HCT116 (cell line): ENCODE measurements at regions not wholly inside any gene's neighbourhood (a gene's known extent, or its start where the extent isn't known, plus 50 kb on each side); places are given as distances from the start of the nearest gene placed in this dataset.

ENCODE experiments used
- ATAC-seq: fragments of 200-7000 bp; cut with Tn5 transposase; 2 replicates; pipeline ENCODE4 v1.9.1; 2020; ENCODE audit warnings: mild to moderate bottlenecking, moderate library complexity
- BruUV-seq: library from RNA; stranded (reverse); fragments of 400-500 nt; replicated peaks from 2 replicates; lab custom pipeline; 2021; lab: Mats Ljungman, UMichigan
- CTCF ChIA-PET: fragments of 300-600 bp; sonication (Branson Sonifier 250); formaldehyde crosslinking; loops from one replicate; lab custom pipeline; 2021; ENCODE audit warnings: antibody characterized with exemption; lab: Charles Lee
- POLR2A ChIA-PET: fragments of 300-600, 350-600 bp; sonication (Branson Sonifier 250); formaldehyde crosslinking; loops from one replicate; lab custom pipeline; 2021; ENCODE audit warnings: antibody characterized with exemption; lab: Charles Lee
- RAD21 ChIA-PET, 2 experiments: fragments of 300-600 bp; sonication (Branson Sonifier 250); formaldehyde crosslinking; loops; one replicate each; lab custom pipeline; 2023; ENCODE audit warnings: low total read pairs in 2 of 2; ENCODE audit not compliant: uncharacterized antibody in 2 of 2, unreplicated experiment in 2 of 2, low non-redundant PET in 1 of 2; lab: Charles Lee
- DNase-seq: peaks from one replicate; pipeline ENCODE4 v3.0.0-alpha.2; 2010; ENCODE audit warnings: low read depth, low spot score
- H2AFZ ChIP-seq: fragments of 200-600 bp; shearing (Covaris generic), sonication (generic); 2 replicates; pipeline ENCODE4 v1.6.1; 2017; ENCODE audit warnings: low read depth, mixed run types, mixed read lengths, antibody characterized with exemption, low read length; ENCODE audit not compliant: poor library complexity, severe bottlenecking
- H3K27ac ChIP-seq: 2 replicates; pipeline ENCODE4 v1.5.1; 2012; ENCODE audit warnings: low read depth, low read length
- H3K27me3 ChIP-seq: fragments of 200-600 bp; sonication (generic); 2 replicates; pipeline ENCODE4 v1.6.1; 2016; ENCODE audit warnings: mixed run types, low read length, mixed read lengths; ENCODE audit not compliant: insufficient read depth
- H3K36me3 ChIP-seq, 2 experiments: fragments of 200-500 bp in 1 of 2; fragments of 200-600 bp in 1 of 2; sonication (Bioruptor generic) in 1 of 2; sonication (generic) in 1 of 2; 2 replicates each; pipeline versions ENCODE4 v1.5.1 to v1.6.1; 2014 to 2016; ENCODE audit warnings: low read length in 2 of 2, inconsistent platforms in 1 of 2, mixed read lengths in 1 of 2, mixed run types in 1 of 2; ENCODE audit not compliant: insufficient read depth in 2 of 2, control insufficient read depth in 1 of 2
- H3K4me1 ChIP-seq, 2 experiments: fragments of 200-600 bp in 1 of 2; sonication (generic) in 1 of 2; 2 replicates each; pipeline versions ENCODE4 v1.5.1 to v1.6.1; 2012 to 2017; ENCODE audit warnings: low read length in 2 of 2, inconsistent platforms in 1 of 2, mild to moderate bottlenecking in 1 of 2, mixed read lengths in 1 of 2, mixed run types in 1 of 2, moderate library complexity in 1 of 2; ENCODE audit not compliant: insufficient read depth in 2 of 2, control insufficient read depth in 1 of 2
- H3K4me2 ChIP-seq: fragments of 200-600 bp; sonication (generic); 2 replicates; pipeline ENCODE4 v1.6.1; 2017; ENCODE audit warnings: mixed run types, low read length, mixed read lengths
- H3K4me3 ChIP-seq, 2 experiments: fragments of 200-600 bp in 1 of 2; sonication (generic) in 1 of 2; replicated peaks in 1 of 2; 2 replicates each; pipeline ENCODE4 v1.5.1; 2011 to 2016; ENCODE audit warnings: low read length in 2 of 2, control low read depth in 1 of 2, low read depth in 1 of 2, mild to moderate bottlenecking in 1 of 2, mixed read lengths in 1 of 2, mixed run types in 1 of 2
- H3K79me2 ChIP-seq: fragments of 200-600 bp; sonication (generic); 2 replicates; pipeline ENCODE4 v1.6.1; 2017; ENCODE audit warnings: mild to moderate bottlenecking, mixed run types, low read length, moderate library complexity, mixed read lengths; ENCODE audit not compliant: insufficient read depth
- H3K9ac ChIP-seq: fragments of 200-600 bp; sonication (generic); 2 replicates; pipeline ENCODE4 v1.6.1; 2016; ENCODE audit warnings: low read length, mixed read lengths
- H3K9me2 ChIP-seq: fragments of 200-600 bp; sonication (generic), shearing (Covaris generic); 2 replicates; pipeline ENCODE4 v1.6.1; 2017; ENCODE audit warnings: mixed run types, mild to moderate bottlenecking, moderate library complexity; ENCODE audit not compliant: insufficient read depth
- H3K9me3 ChIP-seq, 2 experiments: fragments of 200-500 bp in 1 of 2; fragments of 200-600 bp in 1 of 2; sonication (Bioruptor generic) in 1 of 2; sonication (generic) in 1 of 2; 2 replicates each; pipeline ENCODE4 v1.6.1; 2014 to 2017; ENCODE audit warnings: low read length in 2 of 2, mixed read lengths in 2 of 2, inconsistent platforms in 1 of 2, low read depth in 1 of 2, mild to moderate bottlenecking in 1 of 2, mixed run types in 1 of 2, moderate library complexity in 1 of 2; ENCODE audit not compliant: control insufficient read depth in 1 of 2, insufficient read depth in 1 of 2
- H4K20me1 ChIP-seq: fragments of 200-600 bp; sonication (generic), shearing (Covaris generic); 2 replicates; pipeline ENCODE4 v1.6.1; 2017; ENCODE audit warnings: mixed run types, mild to moderate bottlenecking, moderate library complexity; ENCODE audit not compliant: insufficient read depth
- CBX3 ChIP-seq: IDR thresholded peaks from 2 replicates; pipeline ENCODE4 v1.6.1; 2012; ENCODE audit warnings: low read depth
- EGR1 ChIP-seq: IDR thresholded peaks from 2 replicates; pipeline ENCODE4 v1.6.1; 2012; ENCODE audit warnings: low read depth
- ELF1 ChIP-seq: IDR thresholded peaks from 2 replicates; pipeline ENCODE4 v1.6.1; 2012; ENCODE audit warnings: low read depth, borderline replicate concordance
- EZH2 ChIP-seq: fragments of 200-600 bp; sonication (generic); IDR thresholded peaks from 2 replicates; pipeline ENCODE4 v1.6.1; 2017; ENCODE audit warnings: antibody characterized with exemption, mixed run types
- EZH2phosphoT487 ChIP-seq: fragments of 200-600 bp; IDR thresholded peaks from 2 replicates; pipeline ENCODE4 v1.6.1; 2018; ENCODE audit warnings: antibody characterized with exemption, borderline replicate concordance
- JUND ChIP-seq: IDR thresholded peaks from 2 replicates; pipeline ENCODE4 v1.6.1; 2012
- POLR2A ChIP-seq: IDR thresholded peaks from 2 replicates; pipeline ENCODE4 v1.7.0; 2011; ENCODE audit warnings: borderline replicate concordance; ENCODE audit not compliant: insufficient read depth, insufficient read length; ENCODE audit errors: extremely low read depth
- POLR2AphosphoS5 ChIP-seq: IDR thresholded peaks from 2 replicates; pipeline ENCODE4 v1.6.1; 2011; ENCODE audit warnings: mild to moderate bottlenecking, low read depth, low read length, moderate library complexity
- RAD21 ChIP-seq: IDR thresholded peaks from 2 replicates; pipeline ENCODE4 v1.6.1; 2012; ENCODE audit warnings: low read depth, mild to moderate bottlenecking
- SIN3A ChIP-seq: IDR thresholded peaks from 2 replicates; pipeline ENCODE4 v1.6.1; 2012; ENCODE audit warnings: low read depth
- SP1 ChIP-seq: IDR thresholded peaks from 2 replicates; pipeline ENCODE4 v1.6.1; 2012; ENCODE audit warnings: low read depth
- SRF ChIP-seq: IDR thresholded peaks from 2 replicates; pipeline ENCODE4 v1.6.1; 2012; ENCODE audit warnings: low read depth
- YY1 ChIP-seq: IDR thresholded peaks from 2 replicates; pipeline ENCODE4 v1.6.1; 2011; ENCODE audit warnings: low read length, low read depth, moderate library complexity, mild to moderate bottlenecking; ENCODE audit not compliant: insufficient replicate concordance; ENCODE audit errors: extremely low read depth
- ZFX ChIP-seq: fragments of 450-650 bp; IDR thresholded peaks from 2 replicates; pipeline ENCODE4 v1.6.1; 2017
- ZNF274 ChIP-seq: fragments of 200-500 bp; sonication (Bioruptor generic); IDR thresholded peaks from 2 replicates; pipeline ENCODE4 v1.6.1; 2014; ENCODE audit warnings: mild to moderate bottlenecking, low read depth, low read length, inconsistent platforms
- intact Hi-C: fragments of 100-400 bp; cut with micrococcal nuclease; formaldehyde crosslinking; loops from 2 replicates; pipeline ENCODE4 v1.10.0; 2022
- TF ChIP-seq, protein P1 (sequence below): IDR thresholded peaks from 2 replicates; pipeline ENCODE4 v1.6.1; 2012
- TF ChIP-seq, protein P2 (sequence below): IDR thresholded peaks from 2 replicates; pipeline ENCODE4 v1.6.1; 2012
- TF ChIP-seq, protein P3 (sequence below), 3 experiments: fragments of 200-600 bp in 1 of 3; sonication (generic) in 1 of 3; IDR thresholded peaks in 2 of 3; conservative IDR thresholded peaks in 1 of 3; 2 replicates each; pipeline ENCODE4 v1.5.1; 2012 to 2017; ENCODE audit warnings: low read depth in 2 of 3, low read length in 2 of 3, antibody characterized with exemption in 1 of 3, borderline replicate concordance in 1 of 3, control low read depth in 1 of 3, mild to moderate bottlenecking in 1 of 3, mixed read lengths in 1 of 3, mixed run types in 1 of 3, moderate library complexity in 1 of 3; ENCODE audit not compliant: insufficient read depth in 1 of 3

DNA sequence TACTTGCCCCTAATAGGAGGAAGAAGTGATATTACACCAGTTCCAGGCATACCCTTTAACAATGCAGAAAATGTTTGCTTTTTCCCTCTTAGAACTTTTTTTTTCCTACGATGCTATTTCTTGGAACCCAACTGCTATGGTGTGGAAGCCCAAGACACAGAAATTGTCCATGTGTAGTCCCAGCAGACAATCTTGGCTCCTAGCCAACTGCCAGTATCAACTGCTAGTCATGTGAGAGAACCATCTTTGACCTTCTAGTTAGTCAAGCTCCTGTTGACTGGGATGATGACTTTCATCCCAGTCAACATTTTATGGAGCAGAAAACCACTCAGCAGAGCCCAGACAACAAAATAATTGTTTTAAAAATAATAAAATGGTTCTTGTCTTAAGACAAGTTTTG, 532.4 kb downstream of the TLR4 start:
- peaks cover 3 to 17% of the 10 kb centered on the region in 2 experiments; a peak in 2 of 4 replicates for H3K9me3 ChIP-seq
- H3K27me3 ChIP-seq: no peaks in the 10 kb centered on the region
- no peaks in the 10 kb centered on the region for H3K36me3 ChIP-seq
- CTCF ChIA-PET: no interaction called here
- intact Hi-C loops: no loop called here
- no peaks in the 10 kb centered on the region for H4K20me1 ChIP-seq
- H3K9me2 ChIP-seq: no peaks in the 10 kb centered on the region
- BruUV-seq: no TSS peak
- no peak overlapping the region for H3K4me3 ChIP-seq
- no peak overlapping the region for H2AFZ ChIP-seq
- H3K79me2 ChIP-seq: no peaks in the 10 kb centered on the region
- TF ChIP-seq SP1: no peak
- no peak for TF ChIP-seq SRF
- TF ChIP-seq SIN3A: no peak
- no peak for TF ChIP-seq EZH2
- no peak for TF ChIP-seq YY1
- TF ChIP-seq JUND: no peak
- no peak overlapping the region for H3K4me2 ChIP-seq
- H3K27ac ChIP-seq: no peak overlapping the region
- ATAC-seq (no peak), DNase-seq (no peak)
- POLR2A ChIA-PET: no interaction called here
- RAD21 ChIA-PET: no interaction called here
- no peaks in the 10 kb centered on the region for H3K4me1 ChIP-seq
- no peak overlapping the region for H3K9ac ChIP-seq

DNA sequence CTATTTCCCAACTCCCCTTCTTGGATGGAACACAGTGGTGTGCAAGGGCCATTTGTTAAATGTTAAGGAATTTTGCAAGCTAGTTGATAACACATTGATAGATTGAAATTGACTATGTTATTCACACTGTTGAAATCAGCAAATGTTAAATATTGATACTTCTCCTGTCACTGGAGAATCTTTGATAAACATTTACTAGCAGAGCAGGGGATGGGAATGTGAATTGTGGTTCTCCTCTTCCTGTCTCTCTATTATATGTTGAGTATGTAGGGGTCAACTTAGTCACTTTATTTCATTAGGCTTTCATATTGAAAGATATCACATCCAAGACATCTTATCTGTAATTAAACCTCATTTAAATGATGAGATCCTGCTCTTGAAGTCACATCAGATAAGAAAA, 533.9 kb downstream of the TLR4 start:
- Histone ChIP-seq H3K4me3 (no peak overlapping the region), H3K4me1 (no peaks in the 10 kb centered on the region), H3K27ac (no peak overlapping the region), H3K27me3 (no peaks in the 10 kb centered on the region), H3K9me3 (peaks cover 0 to 16% of the 10 kb centered on the region in 2 experiments; a peak in 2 of 4 replicates), H3K4me2 (no peak overlapping the region), H3K36me3 (no peaks in the 10 kb centered on the region), H3K9me2 (no peaks in the 10 kb centered on the region), H4K20me1 (no peaks in the 10 kb centered on the region)
- POLR2A ChIA-PET: no interaction called here
- intact Hi-C loops: no loop called here
- DNase-seq: no peak
- CTCF ChIA-PET: no interaction called here
- BruUV-seq: no TSS peak
- RAD21 ChIA-PET: no interaction called here
- TF ChIP-seq POLR2A (no peak), SRF (no peak), POLR2AphosphoS5 (no peak), EZH2 (no peak), RAD21 (no peak), EZH2phosphoT487 (no peak), ZFX (no peak), EGR1 (no peak), ZNF274 (no peak), CBX3 (no peak), ELF1 (no peak)
- TF ChIP-seq, protein P1, sequence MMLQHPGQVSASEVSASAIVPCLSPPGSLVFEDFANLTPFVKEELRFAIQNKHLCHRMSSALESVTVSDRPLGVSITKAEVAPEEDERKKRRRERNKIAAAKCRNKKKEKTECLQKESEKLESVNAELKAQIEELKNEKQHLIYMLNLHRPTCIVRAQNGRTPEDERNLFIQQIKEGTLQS: no peak
- TF ChIP-seq, protein P2, sequence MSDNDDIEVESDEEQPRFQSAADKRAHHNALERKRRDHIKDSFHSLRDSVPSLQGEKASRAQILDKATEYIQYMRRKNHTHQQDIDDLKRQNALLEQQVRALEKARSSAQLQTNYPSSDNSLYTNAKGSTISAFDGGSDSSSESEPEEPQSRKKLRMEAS: no peak
- TF ChIP-seq, protein P3, sequence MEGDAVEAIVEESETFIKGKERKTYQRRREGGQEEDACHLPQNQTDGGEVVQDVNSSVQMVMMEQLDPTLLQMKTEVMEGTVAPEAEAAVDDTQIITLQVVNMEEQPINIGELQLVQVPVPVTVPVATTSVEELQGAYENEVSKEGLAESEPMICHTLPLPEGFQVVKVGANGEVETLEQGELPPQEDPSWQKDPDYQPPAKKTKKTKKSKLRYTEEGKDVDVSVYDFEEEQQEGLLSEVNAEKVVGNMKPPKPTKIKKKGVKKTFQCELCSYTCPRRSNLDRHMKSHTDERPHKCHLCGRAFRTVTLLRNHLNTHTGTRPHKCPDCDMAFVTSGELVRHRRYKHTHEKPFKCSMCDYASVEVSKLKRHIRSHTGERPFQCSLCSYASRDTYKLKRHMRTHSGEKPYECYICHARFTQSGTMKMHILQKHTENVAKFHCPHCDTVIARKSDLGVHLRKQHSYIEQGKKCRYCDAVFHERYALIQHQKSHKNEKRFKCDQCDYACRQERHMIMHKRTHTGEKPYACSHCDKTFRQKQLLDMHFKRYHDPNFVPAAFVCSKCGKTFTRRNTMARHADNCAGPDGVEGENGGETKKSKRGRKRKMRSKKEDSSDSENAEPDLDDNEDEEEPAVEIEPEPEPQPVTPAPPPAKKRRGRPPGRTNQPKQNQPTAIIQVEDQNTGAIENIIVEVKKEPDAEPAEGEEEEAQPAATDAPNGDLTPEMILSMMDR (IDR thresholded peaks at IDR 0.05 in 2 of 3, conservative IDR thresholded peaks at IDR 0.05 in 1 of 3; ENCODE audit: borderline replicate concordance in 1 of 3, insufficient read depth in 1 of 3, low read depth in 2 of 3, low read length in 2 of 3): no peak
- TF ChIP-seq, all 23 proteins: peak for 0
- H2AFZ ChIP-seq: no peak overlapping the region
- ATAC-seq: no peak
- no peaks in the 10 kb centered on the region for H3K79me2 ChIP-seq
- H3K9ac ChIP-seq: no peak overlapping the region
